ENCODE measurements at regions not wholly inside any gene's neighbourhood (a gene's known extent, or its start where the extent isn't known, plus 50 kb on each side); places are given as distances from the start of the nearest gene placed in this dataset.

GRCh38 chr7:84638339-84638697 lies 443.7 kb upstream of the SEMA3A start:
- POLR2A ChIA-PET, result no interaction called here
- no peak for DNase-seq (ENCODE audit: extremely low spot score)

GRCh38 chr7:84637568-84638338 lies 443.2 kb upstream of the SEMA3A start:
- CTCF ChIA-PET, result no interaction called here
- no peak for DNase-seq (ENCODE audit: extremely low spot score)
- POLR2A ChIA-PET, result no interaction called here
- TF ChIP-seq ZNF384 (IDR thresholded peaks at IDR 0.05) (no peak), SUZ12 (IDR thresholded peaks at IDR 0.05) (no peak), HDGF (IDR thresholded peaks at IDR 0.05; ENCODE audit: borderline replicate concordance) (no peak), SP1 (IDR thresholded peaks at IDR 0.05) (no peak), ELF4 (IDR thresholded peaks at IDR 0.05) (no peak), FOXA1 (IDR thresholded peaks at IDR 0.05) (no peak), FOXK2 (IDR thresholded peaks at IDR 0.05) (no peak), TARDBP (IDR thresholded peaks at IDR 0.05) (no peak), CTBP1 (IDR thresholded peaks at IDR 0.05; ENCODE audit: borderline replicate concordance) (no peak), LEF1 (IDR thresholded peaks at IDR 0.05; ENCODE audit: borderline replicate concordance) (no peak), L3MBTL2 (conservative IDR thresholded peaks at IDR 0.05) (no peak), PKNOX1 (IDR thresholded peaks at IDR 0.05) (no peak), ARNT (IDR thresholded peaks at IDR 0.05) (no peak), NFRKB (IDR thresholded peaks at IDR 0.05) (no peak), BHLHE40 (IDR thresholded peaks at IDR 0.05; ENCODE audit: borderline replicate concordance) (no peak), FOXM1 (IDR thresholded peaks at IDR 0.05; ENCODE audit: borderline replicate concordance) (no peak)

More at GRCh38 chr7:84638339-84638697, 443.7 kb upstream of the SEMA3A start:
- CTCF ChIA-PET, result interaction anchor here (0.6 kb wide), 1 partner anchor 18 kb away, joined by 4 read pairs; no protein-coding TSS in a partner anchor
- TF ChIP-seq ARNT (IDR thresholded peaks at IDR 0.05) (no peak), LEF1 (IDR thresholded peaks at IDR 0.05; ENCODE audit: borderline replicate concordance) (no peak), NFRKB (IDR thresholded peaks at IDR 0.05) (no peak), FOXM1 (IDR thresholded peaks at IDR 0.05; ENCODE audit: borderline replicate concordance) (no peak), CTBP1 (IDR thresholded peaks at IDR 0.05; ENCODE audit: borderline replicate concordance) (no peak), ELF4 (IDR thresholded peaks at IDR 0.05) (no peak), ZNF384 (IDR thresholded peaks at IDR 0.05) (no peak), HDGF (IDR thresholded peaks at IDR 0.05; ENCODE audit: borderline replicate concordance) (no peak), TARDBP (IDR thresholded peaks at IDR 0.05) (no peak), L3MBTL2 (conservative IDR thresholded peaks at IDR 0.05) (no peak), FOXA1 (IDR thresholded peaks at IDR 0.05) (no peak), SP1 (IDR thresholded peaks at IDR 0.05) (no peak), FOXK2 (IDR thresholded peaks at IDR 0.05) (no peak)

- no peak for DNase-seq (ENCODE audit: extremely low spot score)
- TF ChIP-seq HDGF (IDR thresholded peaks at IDR 0.05; ENCODE audit: borderline replicate concordance) (no peak), BHLHE40 (IDR thresholded peaks at IDR 0.05; ENCODE audit: borderline replicate concordance) (no peak), ARNT (IDR thresholded peaks at IDR 0.05) (no peak), NFRKB (IDR thresholded peaks at IDR 0.05) (no peak), PKNOX1 (IDR thresholded peaks at IDR 0.05) (no peak), FOXA1 (IDR thresholded peaks at IDR 0.05) (no peak)
- CTCF ChIA-PET, result no interaction called here
- POLR2A ChIA-PET, result no interaction called here
These were observed 437.3 kb upstream of the SEMA3A start for GRCh38 chr7:84631913-84632312.

- TF ChIP-seq FOXM1 (IDR thresholded peaks at IDR 0.05; ENCODE audit: borderline replicate concordance), result no peak
- TF ChIP-seq L3MBTL2 (conservative IDR thresholded peaks at IDR 0.05), result no peak
- TF ChIP-seq HDGF (IDR thresholded peaks at IDR 0.05; ENCODE audit: borderline replicate concordance), result no peak
- no peak for TF ChIP-seq BHLHE40 (IDR thresholded peaks at IDR 0.05; ENCODE audit: borderline replicate concordance)
- no peak for TF ChIP-seq SUZ12 (IDR thresholded peaks at IDR 0.05)
- no peak for TF ChIP-seq LEF1 (IDR thresholded peaks at IDR 0.05; ENCODE audit: borderline replicate concordance)
- no peak for TF ChIP-seq SP1 (IDR thresholded peaks at IDR 0.05)
- TF ChIP-seq ELF4 (IDR thresholded peaks at IDR 0.05), result no peak
- TF ChIP-seq ARNT (IDR thresholded peaks at IDR 0.05), result no peak
- TF ChIP-seq FOXA1 (IDR thresholded peaks at IDR 0.05), result no peak
- no peak for TF ChIP-seq CTBP1 (IDR thresholded peaks at IDR 0.05; ENCODE audit: borderline replicate concordance)
- no peak for TF ChIP-seq FOXK2 (IDR thresholded peaks at IDR 0.05)
- no peak for TF ChIP-seq ZNF384 (IDR thresholded peaks at IDR 0.05)
- TF ChIP-seq TARDBP (IDR thresholded peaks at IDR 0.05), result no peak
- no peak for TF ChIP-seq NFRKB (IDR thresholded peaks at IDR 0.05)
- TF ChIP-seq PKNOX1 (IDR thresholded peaks at IDR 0.05), result no peak
- CTCF ChIA-PET, result no interaction called here
- DNase-seq (ENCODE audit: extremely low spot score), result no peak
- POLR2A ChIA-PET, result no interaction called here
These were observed 435.2 kb upstream of the SEMA3A start for GRCh38 chr7:84629640-84630318.

- ChIA-PET CTCF (no interaction called here), POLR2A (no interaction called here)
- TF ChIP-seq NFRKB (IDR thresholded peaks at IDR 0.05) (no peak), LEF1 (IDR thresholded peaks at IDR 0.05; ENCODE audit: borderline replicate concordance) (no peak)
- no peak for DNase-seq (ENCODE audit: extremely low spot score)
These were observed 434.6 kb upstream of the SEMA3A start for GRCh38 chr7:84629216-84629615.

GRCh38 chr7:84627250-84627649 lies 432.7 kb upstream of the SEMA3A start:
- POLR2A ChIA-PET, result no interaction called here
- CTCF ChIA-PET, result no interaction called here
- no peak for DNase-seq (ENCODE audit: extremely low spot score)
- TF ChIP-seq ELF4 (IDR thresholded peaks at IDR 0.05), result no peak
- TF ChIP-seq LEF1 (IDR thresholded peaks at IDR 0.05; ENCODE audit: borderline replicate concordance), result no peak
- TF ChIP-seq CTBP1 (IDR thresholded peaks at IDR 0.05; ENCODE audit: borderline replicate concordance), result no peak
- no peak for TF ChIP-seq FOXK2 (IDR thresholded peaks at IDR 0.05)
- TF ChIP-seq SUZ12 (IDR thresholded peaks at IDR 0.05), result no peak
- TF ChIP-seq HDGF (IDR thresholded peaks at IDR 0.05; ENCODE audit: borderline replicate concordance), result no peak
- TF ChIP-seq PKNOX1 (IDR thresholded peaks at IDR 0.05), result no peak
- no peak for TF ChIP-seq NFRKB (IDR thresholded peaks at IDR 0.05)
- TF ChIP-seq SP1 (IDR thresholded peaks at IDR 0.05), result no peak
- no peak for TF ChIP-seq FOXM1 (IDR thresholded peaks at IDR 0.05; ENCODE audit: borderline replicate concordance)
- TF ChIP-seq FOXA1 (IDR thresholded peaks at IDR 0.05), result no peak
- TF ChIP-seq ARNT (IDR thresholded peaks at IDR 0.05), result no peak
- TF ChIP-seq TARDBP (IDR thresholded peaks at IDR 0.05), result no peak
- no peak for TF ChIP-seq ZNF384 (IDR thresholded peaks at IDR 0.05)

Data from HEK293T (cell line).